K562 (cell line): ENCODE measurements at regions not wholly inside any gene's neighbourhood (a gene's known extent, or its start where the extent isn't known, plus 50 kb on each side); places are given as distances from the start of the nearest gene placed in this dataset.
A peak's percentile ranks its signal among the peaks of the same experiment; 100 is the strongest.

Experiments
- ATAC-seq: fragments of 200-7000 bp; cut with Tn5 transposase; 3 replicates; pipeline ENCODE4 v1.9.1; 2020; ENCODE audit warnings: moderate library complexity
- BruUV-seq: library from RNA; stranded (reverse); fragments of 400-500 nt; replicated peaks from 2 replicates; lab custom pipeline; 2021; lab: Mats Ljungman, UMichigan
- CTCF ChIA-PET: fragments of 300-600 bp; formaldehyde crosslinking; extraction: SDS; loops from one replicate; lab custom pipeline; 2021; ENCODE audit warnings: low intra/inter-chr PET ratio; lab: Yijun Ruan, JAX
- POLR2A ChIA-PET: fragments of 300-600, 350-650 bp; sonication (Branson Sonifier 250); formaldehyde crosslinking; extraction: SDS; loops from one replicate; lab custom pipeline; 2021; ENCODE audit warnings: antibody characterized with exemption, inconsistent platforms; lab: Yijun Ruan, JAX
- DNase-seq, 4 experiments: peaks; one replicate each; pipeline versions ENCODE4 v3.0.0 to v3.0.0-alpha.2; 2011 to 2018; ENCODE audit warnings: low spot score in 3 of 4, mixed read lengths in 3 of 4; ENCODE audit errors: extremely low read depth in 1 of 4
- FAIRE-seq: peaks from 2 replicates; lab custom pipeline; 2011; peaks lifted over from hg19 to GRCh38; lab: Jason Lieb, UNC
- H2AFZ ChIP-seq: 2 replicates; pipeline ENCODE4 v1.6.0; 2011; ENCODE audit warnings: low read depth, low read length, control low read depth, inconsistent platforms
- H3K27ac ChIP-seq: fragments of 200-600 bp; 3 replicates; pipeline ENCODE4 v1.8.0; 2011; ENCODE audit warnings: low read depth, mild to moderate bottlenecking, control low read depth, inconsistent platforms, low read length, moderate library complexity, mixed read lengths; ENCODE audit errors: extremely low read depth
- H3K27me3 ChIP-seq, 2 experiments: fragments of 300-600 bp in 1 of 2; 2 replicates in 1 of 2; 3 replicates in 1 of 2; pipeline versions ENCODE4 v1.6.0 to v1.8.0; 2011; ENCODE audit warnings: inconsistent platforms in 2 of 2, low read length in 2 of 2, mild to moderate bottlenecking in 1 of 2, mixed read lengths in 1 of 2, moderate library complexity in 1 of 2; ENCODE audit not compliant: control insufficient read depth in 2 of 2, insufficient read depth in 2 of 2
- H3K36me3 ChIP-seq: fragments of 300-600 bp; 3 replicates; pipeline ENCODE4 v1.8.0; 2011; ENCODE audit warnings: mild to moderate bottlenecking, low read length, inconsistent platforms; ENCODE audit not compliant: control insufficient read depth, insufficient read depth
- H3K4me1 ChIP-seq, 2 experiments: fragments of 200-600 bp in 1 of 2; replicated peaks in 1 of 2; 2 replicates in 1 of 2; 3 replicates in 1 of 2; pipeline versions ENCODE4 v1.5.1 to v1.8.0; 2011; ENCODE audit warnings: inconsistent platforms in 2 of 2, low read length in 2 of 2, mild to moderate bottlenecking in 1 of 2, mixed read lengths in 1 of 2, moderate library complexity in 1 of 2; ENCODE audit not compliant: control insufficient read depth in 2 of 2, insufficient read depth in 2 of 2
- H3K4me2 ChIP-seq: 2 replicates; pipeline ENCODE4 v1.6.1; 2011; ENCODE audit warnings: low read length, control low read depth, inconsistent platforms, mixed read lengths; ENCODE audit not compliant: insufficient read depth
- H3K4me3 ChIP-seq: fragments of 200-600 bp; sonication (generic), shearing (Covaris generic); 2 replicates; pipeline ENCODE4 v1.5.1; 2016; ENCODE audit warnings: control low read depth, inconsistent platforms
- H3K79me2 ChIP-seq: fragments of 200-600 bp; 3 replicates; pipeline ENCODE4 v1.8.0; 2011; ENCODE audit warnings: low read length, inconsistent platforms; ENCODE audit not compliant: control insufficient read depth, insufficient read depth
- H3K9ac ChIP-seq, 2 experiments: 2 replicates each; pipeline versions ENCODE4 v1.6.0 to v1.6.1; 2011; ENCODE audit warnings: low read depth in 2 of 2, low read length in 2 of 2, control low read depth in 1 of 2, inconsistent platforms in 1 of 2, mild to moderate bottlenecking in 1 of 2, mixed read lengths in 1 of 2; ENCODE audit not compliant: insufficient read depth in 1 of 2
- H3K9me1 ChIP-seq: one replicate; pipeline ENCODE4 v1.6.0; 2011; ENCODE audit warnings: inconsistent platforms, mild to moderate bottlenecking, low read length, moderate library complexity; ENCODE audit not compliant: control insufficient read depth, insufficient read depth
- H3K9me3 ChIP-seq: replicated peaks from 2 replicates; pipeline ENCODE4 v1.5.1; 2011; ENCODE audit warnings: low read depth, low read length, inconsistent platforms; ENCODE audit not compliant: control insufficient read depth, insufficient read depth
- H4K20me1 ChIP-seq: replicated peaks from 2 replicates; pipeline ENCODE4 v1.6.1; 2011; ENCODE audit warnings: low read length, inconsistent platforms, mixed read lengths; ENCODE audit not compliant: control insufficient read depth, insufficient read depth
- CTCF ChIP-seq, 3 experiments: IDR thresholded peaks in 2 of 3; conservative IDR thresholded peaks in 1 of 3; 2 replicates each; pipeline ENCODE4 v1.5.1; 2011 to 2012; ENCODE audit warnings: low read length in 3 of 3, mild to moderate bottlenecking in 3 of 3, control low read depth in 2 of 3, improper control_type of control experiment in 1 of 3, inconsistent platforms in 1 of 3, low read depth in 1 of 3, mixed read lengths in 1 of 3, moderate library complexity in 1 of 3; ENCODE audit not compliant: insufficient read depth in 2 of 3
- E2F6 ChIP-seq, 2 experiments: IDR thresholded peaks; 2 replicates each; pipeline ENCODE4 v1.6.1; 2011; ENCODE audit warnings: borderline replicate concordance in 1 of 2, control low read depth in 1 of 2, low read depth in 1 of 2, low read length in 1 of 2, mild to moderate bottlenecking in 1 of 2, mixed read lengths in 1 of 2, moderate library complexity in 1 of 2; ENCODE audit not compliant: insufficient read depth in 1 of 2, insufficient read length in 1 of 2, poor library complexity in 1 of 2, severe bottlenecking in 1 of 2; ENCODE audit errors: extremely low read depth in 1 of 2
- GATA2 ChIP-seq: sonication (generic); formaldehyde crosslinking; IDR thresholded peaks from 2 replicates; pipeline ENCODE4 v1.4.0; 2020; ENCODE audit warnings: mild to moderate bottlenecking, missing genetic modification reagents
- RAD21 ChIP-seq, 2 experiments: fragments of 250-450 bp in 1 of 2; fragments of 450-650 bp in 1 of 2; sonication (Bioruptor Pico) in 1 of 2; formaldehyde crosslinking in 1 of 2; IDR thresholded peaks in 1 of 2; conservative IDR thresholded peaks in 1 of 2; 2 replicates each; pipeline versions ENCODE4 v1.4.0 to v1.8.0; 2020 to 2022; ENCODE audit warnings: mild to moderate bottlenecking in 2 of 2, moderate library complexity in 1 of 2
- RBM25 ChIP-seq: fragments of 200-400 bp; formaldehyde crosslinking; IDR thresholded peaks from 2 replicates; pipeline ENCODE4 v1.6.1; 2018; ENCODE audit warnings: low read length, low read depth, moderate library complexity; ENCODE audit not compliant: severe bottlenecking
- SMC3 ChIP-seq: conservative IDR thresholded peaks from 2 replicates; pipeline ENCODE4 v1.6.1; 2011; ENCODE audit warnings: low read depth, low read length, improper control_type of control experiment; ENCODE audit not compliant: insufficient read depth
- SUPT5H ChIP-seq: fragments of 450-650 bp; IDR thresholded peaks from 2 replicates; pipeline ENCODE4 v1.6.1; 2016
- ZNF445 ChIP-seq: fragments of 250-450 bp; sonication (Bioruptor Pico); IDR thresholded peaks from 2 replicates; pipeline ENCODE4 v1.4.0; 2020; ENCODE audit warnings: low read depth, mild to moderate bottlenecking, moderate library complexity
- ZNF583 ChIP-seq: fragments of 250-450 bp; sonication (Bioruptor Pico); IDR thresholded peaks from 2 replicates; pipeline ENCODE4 v1.4.0; 2020
- ZNF584 ChIP-seq: fragments of 200-800 bp; sonication (Bioruptor generic); IDR thresholded peaks from 2 replicates; pipeline ENCODE4 v1.6.1; 2016; ENCODE audit warnings: low read depth, mild to moderate bottlenecking, missing genetic modification characterization, missing compliant biosample characterization
- WGBS: fragments of 100-300 bp; shearing (Covaris generic); methylation state at CpG from one replicate; pipeline ENCODE4 v1.1.6; 2016; ENCODE audit warnings: low coverage, mixed read lengths; ENCODE audit not compliant: insufficient coverage; ENCODE audit errors: missing lambda C conversion rate; 5-methylcytosine and 5-hydroxymethylcytosine counted together
- in situ Hi-C: fragments of 300-500 bp; cut with MboI; formaldehyde crosslinking; loops from 4 replicates; pipeline ENCODE4 v1.15.0; 2018; ENCODE audit warnings: inconsistent platforms, mixed read lengths
- intact Hi-C: fragments of 100-400 bp; cut with micrococcal nuclease; formaldehyde crosslinking; loops from 2 replicates; pipeline ENCODE4 v1.14.2; 2022

GRCh38 chr5:29229461-29229860 is 1964.0 kb upstream of the CDH6 start:
- no peak for FAIRE-seq
- whole genome bisulfite sequencing: 0% methylated on average over 2 of the region's 2 CpGs

GRCh38 chr5:29218138-29218537 is 1975.3 kb upstream of the CDH6 start:
- intact Hi-C loops (no loop called here), in situ Hi-C loops (no loop called here)
- no TSS peak for BruUV-seq
- ChIA-PET POLR2A (no interaction called here), CTCF (no interaction called here)
- Histone ChIP-seq H3K27ac (no peak overlapping the region), H3K9ac (no peak overlapping the region), H3K4me2 (no peak overlapping the region), H4K20me1 (no peaks in the 10 kb centered on the region), H3K36me3 (no peaks in the 10 kb centered on the region), H3K9me1 (no peaks in the 10 kb centered on the region), H3K4me1 (no peaks in the 10 kb centered on the region), H2AFZ (no peak overlapping the region), H3K27me3 (no peaks in the 10 kb centered on the region), H3K9me3 (no peaks in the 10 kb centered on the region), H3K79me2 (no peaks in the 10 kb centered on the region), H3K4me3 (no peak overlapping the region)
- FAIRE-seq (no peak), DNase-seq (no peak), ATAC-seq (no peak)
- TF ChIP-seq SMC3 (no peak), ZNF584 (CRISPR knock-in tag) (no peak), CTCF (IDR thresholded peaks at IDR 0.05 in 2 of 3, conservative IDR thresholded peaks at IDR 0.05 in 1 of 3; ENCODE audit: insufficient read depth in 2 of 3, low read depth in 1 of 3, low read length in 3 of 3) (peak in 1 of 3 experiments; percentile 23; a peak in 2 of 6 replicates), RAD21 (CRISPR knock-in tag; conservative IDR thresholded peaks at IDR 0.05 in 1 of 2, IDR thresholded peaks at IDR 0.05 in 1 of 2) (peak in 1 of 2 experiments; percentile 69; a peak in 2 of 4 replicates)

More at GRCh38 chr5:29229461-29229860, 1964.0 kb upstream of the CDH6 start:
- Histone ChIP-seq H3K9me1 (no peaks in the 10 kb centered on the region), H3K4me1 (no peaks in the 10 kb centered on the region), H2AFZ (no peak overlapping the region), H4K20me1 (no peaks in the 10 kb centered on the region), H3K27ac (no peak overlapping the region), H3K36me3 (no peaks in the 10 kb centered on the region), H3K4me2 (no peak overlapping the region), H3K9ac (no peak overlapping the region), H3K79me2 (no peaks in the 10 kb centered on the region), H3K4me3 (no peak overlapping the region), H3K27me3 (no peaks in the 10 kb centered on the region), H3K9me3 (no peaks in the 10 kb centered on the region; the same call in 1 of the 2 replicates)
- intact Hi-C loops (no loop called here), in situ Hi-C loops (no loop called here)
- TF ChIP-seq ZNF445 (CRISPR knock-in tag) (no peak), SUPT5H (no peak), RBM25 (no peak), ZNF583 (CRISPR knock-in tag) (no peak), GATA2 (CRISPR knock-in tag) (no peak), E2F6 (IDR thresholded peaks at IDR 0.05; ENCODE audit: borderline replicate concordance in 1 of 2, extremely low read depth in 1 of 2, insufficient read depth in 1 of 2, insufficient read length in 1 of 2, low read depth in 1 of 2, low read length in 1 of 2, poor library complexity in 1 of 2, severe bottlenecking in 1 of 2) (no peak)
- DNase-seq (no peak), ATAC-seq (no peak)
- BruUV-seq: no TSS peak
- POLR2A ChIA-PET: no interaction called here
- CTCF ChIA-PET: no interaction called here
